ENCODE measurements at regions not wholly inside any gene's neighbourhood (a gene's known extent, or its start where the extent isn't known, plus 50 kb on each side); places are given as distances from the start of the nearest gene placed in this dataset.
A peak's percentile ranks its signal among the peaks of the same experiment; 100 is the strongest.
"Not testable (repeated sequence)": the region's sequence is repeated elsewhere in the genome, so short reads cannot be mapped to it uniquely, and the experiment has no call there.

DNA sequence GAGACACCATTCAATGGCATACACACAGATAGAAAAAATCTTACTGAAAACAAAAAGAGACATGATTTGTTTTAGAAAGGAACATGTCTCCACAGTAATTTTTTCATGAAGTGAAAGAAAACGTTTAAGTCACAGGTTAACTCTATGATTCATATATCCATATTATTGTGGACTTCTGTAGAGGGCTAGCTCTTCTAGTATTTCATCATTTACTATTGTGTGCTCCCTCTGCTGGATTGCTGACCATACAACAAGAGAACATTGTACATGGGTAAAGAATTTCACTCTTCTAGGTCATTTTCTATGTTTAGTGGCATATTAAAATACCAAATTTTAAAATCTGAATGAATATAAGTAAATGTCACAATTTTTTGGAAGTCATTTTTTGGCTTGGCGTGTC, 91.8 kb upstream of the POU3F4 start:
- DNase-seq (ENCODE audit: low read depth): no peak

DNA sequence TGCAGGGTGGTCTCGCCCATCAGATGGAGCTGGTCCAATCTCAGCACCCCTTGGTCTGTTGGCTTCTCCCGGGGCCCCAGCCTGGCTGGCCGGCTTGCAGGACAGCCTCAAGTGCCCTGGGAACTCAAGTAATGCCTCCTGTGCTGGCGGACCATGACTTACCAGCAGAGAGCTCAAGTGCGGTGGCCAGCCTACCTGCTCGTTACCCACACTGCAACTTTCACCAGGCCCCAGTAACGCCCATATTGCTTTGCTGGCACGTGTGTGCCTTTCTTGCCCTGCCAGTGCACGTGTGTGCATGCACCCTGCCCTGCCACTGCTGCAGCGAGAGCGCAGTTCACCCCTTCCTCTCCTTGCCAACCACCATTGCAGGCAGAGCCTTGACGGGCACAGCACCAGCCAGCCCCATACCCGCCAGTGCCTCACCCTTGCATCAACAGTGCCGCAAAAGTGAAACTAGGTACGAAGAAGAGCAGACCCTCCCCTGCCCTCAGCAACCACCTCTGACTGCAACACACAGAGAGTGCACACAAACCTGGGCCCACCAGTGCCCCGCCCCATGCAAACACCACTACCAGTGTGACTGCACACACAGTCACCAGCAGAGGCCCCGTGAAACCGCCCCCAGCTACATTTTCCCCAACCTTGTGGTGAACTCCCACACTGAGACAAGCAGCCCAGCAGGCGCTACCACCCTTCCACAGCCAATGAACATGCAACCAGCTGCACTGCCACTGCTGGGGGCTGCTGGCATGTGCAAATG, 88.9 kb upstream of the POU3F4 start:
- no peak for DNase-seq (ENCODE audit: low read depth)
- H3K4me3 ChIP-seq (ENCODE audit: low read depth, low read length): no peak overlapping the region
- TF ChIP-seq, protein P1, sequence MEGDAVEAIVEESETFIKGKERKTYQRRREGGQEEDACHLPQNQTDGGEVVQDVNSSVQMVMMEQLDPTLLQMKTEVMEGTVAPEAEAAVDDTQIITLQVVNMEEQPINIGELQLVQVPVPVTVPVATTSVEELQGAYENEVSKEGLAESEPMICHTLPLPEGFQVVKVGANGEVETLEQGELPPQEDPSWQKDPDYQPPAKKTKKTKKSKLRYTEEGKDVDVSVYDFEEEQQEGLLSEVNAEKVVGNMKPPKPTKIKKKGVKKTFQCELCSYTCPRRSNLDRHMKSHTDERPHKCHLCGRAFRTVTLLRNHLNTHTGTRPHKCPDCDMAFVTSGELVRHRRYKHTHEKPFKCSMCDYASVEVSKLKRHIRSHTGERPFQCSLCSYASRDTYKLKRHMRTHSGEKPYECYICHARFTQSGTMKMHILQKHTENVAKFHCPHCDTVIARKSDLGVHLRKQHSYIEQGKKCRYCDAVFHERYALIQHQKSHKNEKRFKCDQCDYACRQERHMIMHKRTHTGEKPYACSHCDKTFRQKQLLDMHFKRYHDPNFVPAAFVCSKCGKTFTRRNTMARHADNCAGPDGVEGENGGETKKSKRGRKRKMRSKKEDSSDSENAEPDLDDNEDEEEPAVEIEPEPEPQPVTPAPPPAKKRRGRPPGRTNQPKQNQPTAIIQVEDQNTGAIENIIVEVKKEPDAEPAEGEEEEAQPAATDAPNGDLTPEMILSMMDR (conservative IDR thresholded peaks at IDR 0.05; ENCODE audit: low read depth, low read length): no peak

More for the DNA sequence above, 91.8 kb upstream of the POU3F4 start:
- H3K4me3 ChIP-seq (ENCODE audit: low read depth, low read length): no peak overlapping the region
- TF ChIP-seq, protein P1 (conservative IDR thresholded peaks at IDR 0.05; ENCODE audit: low read depth, low read length): peak; percentile 41

DNA sequence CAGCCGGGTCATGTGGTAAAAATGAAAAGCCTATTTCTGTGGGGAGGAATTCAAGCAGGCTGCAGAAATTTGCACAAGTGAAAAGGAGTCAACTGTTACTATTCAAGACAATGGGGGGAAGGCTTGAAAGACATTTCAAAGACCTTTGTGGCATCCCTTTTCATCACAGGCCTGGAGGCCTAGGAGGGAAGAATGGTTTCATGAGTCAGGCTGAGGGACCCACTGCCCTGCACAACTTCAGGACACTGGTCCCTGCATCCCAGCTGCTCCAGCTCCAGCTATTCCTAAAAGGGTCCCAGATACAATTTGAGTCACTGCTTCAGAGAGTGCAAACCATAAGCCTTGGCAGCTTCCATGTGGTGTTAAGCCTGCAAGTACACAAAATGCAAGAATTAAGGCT, 85.3 kb upstream of the POU3F4 start:
- TF ChIP-seq, protein P1 (conservative IDR thresholded peaks at IDR 0.05; ENCODE audit: low read depth, low read length): no peak
- no peak for DNase-seq (ENCODE audit: low read depth)
- no peak overlapping the region for H3K4me3 ChIP-seq (ENCODE audit: low read depth, low read length)

DNA sequence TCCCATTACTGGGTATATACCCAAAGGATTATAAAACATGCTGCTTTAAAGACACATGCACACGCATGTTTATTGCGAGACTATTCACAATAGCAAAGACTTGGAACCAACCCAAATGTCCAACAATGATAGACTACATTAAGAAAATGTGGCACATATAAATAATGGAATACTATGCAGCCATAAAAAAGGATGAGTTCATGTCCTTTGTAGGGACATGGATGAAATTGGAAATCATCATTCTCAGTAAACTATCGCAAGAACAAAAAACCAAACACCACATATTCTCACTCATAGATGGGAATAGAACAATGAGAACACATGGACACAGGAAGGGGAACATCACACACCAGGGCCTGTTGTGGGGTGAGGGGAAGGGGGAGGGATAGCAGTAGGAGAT, 65.5 kb upstream of the POU3F4 start:
- DNase-seq (ENCODE audit: low read depth); H3K4me3 ChIP-seq (ENCODE audit: low read depth, low read length): not testable (repeated sequence)

DNA sequence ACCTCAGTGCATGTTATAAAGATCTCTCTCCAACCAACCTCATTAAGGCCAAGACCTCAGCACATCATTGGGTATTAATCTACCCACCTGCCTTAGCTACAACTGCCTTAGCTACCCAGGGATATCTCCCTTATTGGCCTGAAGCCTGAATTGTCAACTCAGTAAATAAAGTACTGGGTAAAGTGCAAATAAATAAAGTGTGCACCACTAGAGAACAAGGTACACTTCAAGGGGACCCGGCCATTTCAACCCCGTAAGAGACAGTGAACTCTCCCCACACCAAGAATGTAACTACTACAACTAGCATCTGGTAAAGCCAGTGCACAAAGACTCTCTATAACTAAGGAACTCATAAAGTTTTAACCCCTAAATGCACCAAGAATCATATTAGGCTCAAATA, 61.7 kb upstream of the POU3F4 start:
- TF ChIP-seq, protein P1 (conservative IDR thresholded peaks at IDR 0.05; ENCODE audit: low read depth, low read length): no peak
- no peak for DNase-seq (ENCODE audit: low read depth)

More for the DNA sequence above, 61.7 kb upstream of the POU3F4 start:
- no peak overlapping the region for H3K4me3 ChIP-seq (ENCODE audit: low read depth, low read length)
